Peyer's patch (tissue), 4 donors: ENCODE measurements at regions not wholly inside any gene's neighbourhood (a gene's known extent, or its start where the extent isn't known, plus 50 kb on each side); places are given as distances from the start of the nearest gene placed in this dataset.

Source experiments
- DNase-seq, 3 donors: peaks; one replicate each; pipeline ENCODE4 v3.0.0-alpha.2; 2017 to 2019
- H3K27ac ChIP-seq, 4 donors: fragments of 200-600 bp; sonication (generic); one replicate each; pipeline ENCODE4 v1.5.1; 2016 to 2019
- H3K27me3 ChIP-seq, 2 donors: fragments of 200-600 bp; sonication (generic); one replicate each; pipeline ENCODE4 v1.5.1; 2019
- H3K36me3 ChIP-seq, 3 donors: fragments of 200-600 bp; sonication (generic); one replicate each; pipeline ENCODE4 v1.5.1; 2016 to 2019
- H3K4me1 ChIP-seq, 4 donors: fragments of 200-600 bp; sonication (generic); one replicate each; pipeline ENCODE4 v1.5.1; 2016 to 2019
- H3K4me3 ChIP-seq, 4 donors: fragments of 200-600 bp; sonication (generic); 1 replicate in 3 of 4; 2 replicates in 1 of 4; pipeline ENCODE4 v1.5.1; 2016 to 2019; ENCODE audit warnings: mild to moderate bottlenecking in 1 of 4
- H3K9me3 ChIP-seq, 4 donors: fragments of 200-600 bp; sonication (generic); one replicate each; pipeline ENCODE4 v1.5.1; 2016 to 2019; ENCODE audit warnings: mild to moderate bottlenecking in 1 of 4
- POLR2A ChIP-seq, 2 donors: fragments of 450-650 bp; IDR thresholded peaks; one replicate each; pipeline ENCODE4 v1.5.1; 2017; ENCODE audit warnings: antibody characterized with exemption in 2 of 2, mild to moderate bottlenecking in 2 of 2, moderate library complexity in 2 of 2
- TF ChIP-seq, protein P1 (sequence below), 6 experiments: fragments of 450-650 bp in 4 of 6; fragments of 200-600 bp in 2 of 6; sonication (generic) in 1 of 6; IDR thresholded peaks; one replicate each; pipeline ENCODE4 v1.5.1; 2017 to 2019; ENCODE audit warnings: antibody characterized with exemption in 6 of 6, mild to moderate bottlenecking in 3 of 6, moderate library complexity in 1 of 6

DNA sequence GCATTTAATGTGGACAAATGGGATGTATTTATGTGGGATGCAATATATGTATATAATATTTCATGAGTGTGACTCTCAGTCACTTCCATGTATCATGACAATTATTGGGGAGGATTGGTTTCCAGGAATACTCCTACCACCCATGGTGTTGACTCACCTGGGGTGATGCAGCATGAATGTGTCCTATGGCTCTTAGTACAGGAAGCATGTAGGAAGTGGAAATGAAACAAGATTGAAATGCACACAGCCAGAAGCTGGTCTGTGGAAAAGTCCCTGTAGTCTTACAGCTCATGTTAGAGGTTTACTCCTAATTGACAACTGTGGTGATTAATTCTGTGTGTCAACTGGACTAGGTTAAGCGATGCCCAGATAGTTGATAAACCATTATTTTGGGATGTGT, 89.3 kb upstream of the HAAO start:
- Histone ChIP-seq H3K36me3 (no peaks in the 10 kb centered on the region), H3K4me3 (no peak overlapping the region), H3K9me3 (no peaks in the 10 kb centered on the region), H3K4me1 (peaks cover 0 to 6% (median 0%) of the 10 kb centered on the region in 4 donors), H3K27ac (peak overlapping the region in 1 of 4 donors; percentile 62), H3K27me3 (no peaks in the 10 kb centered on the region)
- TF ChIP-seq, protein P1, sequence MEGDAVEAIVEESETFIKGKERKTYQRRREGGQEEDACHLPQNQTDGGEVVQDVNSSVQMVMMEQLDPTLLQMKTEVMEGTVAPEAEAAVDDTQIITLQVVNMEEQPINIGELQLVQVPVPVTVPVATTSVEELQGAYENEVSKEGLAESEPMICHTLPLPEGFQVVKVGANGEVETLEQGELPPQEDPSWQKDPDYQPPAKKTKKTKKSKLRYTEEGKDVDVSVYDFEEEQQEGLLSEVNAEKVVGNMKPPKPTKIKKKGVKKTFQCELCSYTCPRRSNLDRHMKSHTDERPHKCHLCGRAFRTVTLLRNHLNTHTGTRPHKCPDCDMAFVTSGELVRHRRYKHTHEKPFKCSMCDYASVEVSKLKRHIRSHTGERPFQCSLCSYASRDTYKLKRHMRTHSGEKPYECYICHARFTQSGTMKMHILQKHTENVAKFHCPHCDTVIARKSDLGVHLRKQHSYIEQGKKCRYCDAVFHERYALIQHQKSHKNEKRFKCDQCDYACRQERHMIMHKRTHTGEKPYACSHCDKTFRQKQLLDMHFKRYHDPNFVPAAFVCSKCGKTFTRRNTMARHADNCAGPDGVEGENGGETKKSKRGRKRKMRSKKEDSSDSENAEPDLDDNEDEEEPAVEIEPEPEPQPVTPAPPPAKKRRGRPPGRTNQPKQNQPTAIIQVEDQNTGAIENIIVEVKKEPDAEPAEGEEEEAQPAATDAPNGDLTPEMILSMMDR (IDR thresholded peaks at IDR 0.05) = no peak
- no peak for TF ChIP-seq POLR2A (IDR thresholded peaks at IDR 0.05)
- DNase-seq = no peak

DNA sequence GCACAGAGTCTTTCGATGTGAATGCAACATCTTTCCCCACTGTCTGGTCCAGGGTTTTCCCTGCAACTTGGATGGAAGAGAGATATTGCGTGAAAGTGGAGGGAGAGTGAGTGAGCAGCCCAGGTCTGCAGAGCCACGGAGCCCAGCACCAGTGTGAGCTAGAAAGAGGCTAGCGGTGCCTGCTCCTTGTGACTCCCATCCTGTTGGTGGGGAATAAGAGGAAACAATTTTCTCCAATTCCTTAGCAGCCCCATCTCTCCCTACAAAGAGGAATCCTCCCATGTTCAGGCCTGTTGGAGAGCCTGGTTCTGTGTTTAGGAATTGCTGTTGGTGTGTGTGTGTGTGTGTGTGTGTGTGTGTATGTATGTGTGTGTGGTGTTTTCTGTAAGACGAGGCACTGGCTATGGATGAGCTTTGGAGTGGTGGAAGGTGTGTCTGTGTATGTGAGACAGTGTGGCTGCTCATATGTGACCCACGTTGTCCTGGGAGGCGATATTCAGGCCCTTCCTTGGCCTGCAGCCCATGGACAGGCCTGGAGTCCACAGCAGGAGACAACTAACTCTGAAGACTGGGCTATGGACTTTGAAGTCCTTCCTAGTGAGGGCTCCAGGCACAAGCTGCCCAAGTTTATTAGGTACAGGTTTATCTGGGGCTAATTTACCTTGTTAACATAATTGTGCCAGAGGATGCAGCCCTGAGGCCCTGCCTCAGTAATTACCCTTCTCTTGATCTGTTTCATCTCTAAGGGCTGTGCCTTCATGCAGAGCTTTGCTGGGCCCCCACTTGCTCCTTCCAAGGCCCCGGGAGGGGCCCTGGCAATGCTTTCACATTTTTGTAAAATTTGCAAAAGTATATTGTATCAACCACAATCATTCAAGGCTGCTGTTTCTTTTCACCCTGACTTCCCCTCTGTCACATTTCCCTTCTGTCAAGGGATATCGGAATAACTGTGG, 88.6 kb upstream of the HAAO start:
- Histone ChIP-seq H3K36me3 (no peaks in the 10 kb centered on the region), H3K9me3 (no peaks in the 10 kb centered on the region), H3K4me3 (no peak overlapping the region), H3K27ac (peak overlapping the region in 3 of 4 donors; percentile 20 to 65 (median 62)), H3K4me1 (peaks cover 0 to 6% (median 0%) of the 10 kb centered on the region in 4 donors), H3K27me3 (no peaks in the 10 kb centered on the region)
- DNase-seq = no peak
- TF ChIP-seq, protein P1 (IDR thresholded peaks at IDR 0.05) = no peak
- TF ChIP-seq POLR2A (IDR thresholded peaks at IDR 0.05) = no peak

DNA sequence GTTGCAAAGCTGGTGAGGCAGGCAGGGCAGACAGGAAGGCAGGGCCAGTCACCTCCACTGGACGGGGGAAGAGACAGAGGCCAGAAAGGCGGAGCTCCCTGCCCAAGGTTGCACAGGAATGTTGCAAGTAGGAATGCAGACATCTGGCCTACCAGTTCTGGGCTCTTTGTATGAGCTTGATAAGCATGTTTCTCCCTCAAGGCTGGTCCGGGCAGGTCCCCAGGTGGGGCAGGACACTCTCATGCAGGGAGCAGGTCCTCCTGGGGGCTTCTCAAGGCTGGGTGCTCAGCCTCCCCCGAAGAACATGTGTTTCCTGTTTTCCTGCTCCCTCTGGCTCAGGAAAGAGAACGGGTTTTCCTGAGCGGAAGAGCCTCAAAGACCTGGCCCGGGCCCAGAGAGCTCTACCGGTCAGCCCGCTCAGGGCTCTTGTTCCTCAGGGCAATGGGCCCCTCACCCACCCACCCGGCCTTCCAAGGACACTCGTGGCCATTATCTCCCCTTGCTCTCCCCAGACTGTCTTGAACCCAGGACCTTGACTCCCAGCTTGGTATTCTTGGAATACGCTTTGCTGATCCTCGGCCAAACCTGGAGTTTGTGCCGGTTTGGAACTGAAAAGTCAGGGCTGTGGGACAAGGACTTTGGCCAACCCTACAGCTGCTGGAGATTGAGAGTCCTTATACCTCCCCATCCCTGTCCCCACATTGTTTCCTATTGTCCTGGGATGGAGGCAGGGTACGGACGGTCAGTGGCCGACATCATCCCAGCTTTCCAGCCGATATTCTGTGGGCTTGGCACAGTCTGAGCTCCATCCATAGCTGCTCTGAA, 87.7 kb upstream of the HAAO start:
- no peak overlapping the region for H3K4me3 ChIP-seq
- no peaks in the 10 kb centered on the region for H3K27me3 ChIP-seq
- peak overlapping the region in 3 of 4 donors; percentile 20 to 65 (median 62) for H3K27ac ChIP-seq
- DNase-seq = no peak
- no peaks in the 10 kb centered on the region for H3K36me3 ChIP-seq
- TF ChIP-seq, protein P1 (IDR thresholded peaks at IDR 0.05) = no peak
- TF ChIP-seq POLR2A (IDR thresholded peaks at IDR 0.05) = no peak
- H3K9me3 ChIP-seq = no peaks in the 10 kb centered on the region
- peaks cover 0 to 10% (median 2%) of the 10 kb centered on the region in 4 donors for H3K4me1 ChIP-seq

DNA sequence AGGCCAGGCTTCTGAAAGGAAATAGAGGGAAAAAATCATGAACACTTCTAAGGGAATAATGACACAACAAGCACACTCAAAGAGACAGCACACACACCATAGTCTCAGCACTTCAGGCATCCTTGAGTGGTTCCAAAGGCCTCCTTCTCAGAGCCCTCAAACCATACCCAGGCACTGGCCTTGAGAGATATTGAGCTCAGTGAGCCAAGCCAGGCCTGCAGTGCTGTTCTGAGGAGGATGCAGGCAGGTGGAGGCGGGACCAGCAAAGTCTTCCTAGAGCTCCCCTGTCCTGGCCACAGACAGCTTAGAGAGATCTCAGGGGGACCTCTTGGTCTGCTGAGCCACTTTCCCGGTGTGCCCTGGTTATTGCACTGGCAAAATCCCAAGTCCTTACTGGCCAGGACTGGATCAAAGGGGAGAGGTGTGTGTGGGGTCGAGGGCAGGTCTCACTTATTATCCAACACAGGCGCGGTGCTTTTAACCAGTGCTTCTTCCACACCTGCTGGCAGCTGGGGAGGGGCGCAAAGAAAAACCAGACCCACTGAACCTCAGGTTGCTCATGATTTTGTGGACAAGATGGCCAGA, 86.8 kb upstream of the HAAO start:
- H3K9me3 ChIP-seq = no peaks in the 10 kb centered on the region
- H3K4me3 ChIP-seq = no peak overlapping the region
- H3K27ac ChIP-seq = peak overlapping the region; percentile 12 to 65 (median 48)
- no peak for TF ChIP-seq POLR2A (IDR thresholded peaks at IDR 0.05)
- TF ChIP-seq, protein P1 (IDR thresholded peaks at IDR 0.05) = no peak
- DNase-seq = no peak
- H3K4me1 ChIP-seq = peaks cover 0 to 15% (median 2%) of the 10 kb centered on the region in 4 donors
- no peaks in the 10 kb centered on the region for H3K36me3 ChIP-seq
- no peaks in the 10 kb centered on the region for H3K27me3 ChIP-seq

DNA sequence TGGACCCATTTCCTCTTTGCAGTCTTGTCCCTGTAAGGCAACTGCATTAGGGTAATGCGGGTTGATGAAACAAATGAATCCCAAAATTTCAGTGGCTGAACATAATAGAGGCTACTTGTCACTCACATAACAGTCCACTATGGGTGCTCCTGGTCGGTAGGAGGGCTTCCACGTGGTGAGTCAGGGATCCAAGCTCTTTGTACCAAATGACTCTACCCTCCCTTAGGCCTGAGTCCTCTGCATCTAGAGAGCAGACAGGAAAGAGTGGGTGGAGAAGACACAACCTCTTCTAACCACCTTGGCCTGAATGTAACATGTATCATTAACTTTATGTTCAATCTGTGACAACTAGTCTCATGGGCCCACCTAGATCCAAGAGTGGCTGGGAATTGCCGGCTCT, 86.2 kb upstream of the HAAO start:
- H3K36me3 ChIP-seq = no peaks in the 10 kb centered on the region
- DNase-seq = peak in 1 of 3 donors; percentile 4
- H3K9me3 ChIP-seq = no peaks in the 10 kb centered on the region
- H3K27me3 ChIP-seq = no peaks in the 10 kb centered on the region
- H3K27ac ChIP-seq = peak overlapping the region in 2 of 4 donors; percentile 62 to 65
- H3K4me1 ChIP-seq = peaks cover 0 to 15% (median 2%) of the 10 kb centered on the region in 4 donors
- TF ChIP-seq POLR2A (IDR thresholded peaks at IDR 0.05) = no peak
- TF ChIP-seq, protein P1 (IDR thresholded peaks at IDR 0.05) = no peak
- no peak overlapping the region for H3K4me3 ChIP-seq
